Common myeloid progenitor, CD34-positive (primary cell): ENCODE measurements at regions not wholly inside any gene's neighbourhood (a gene's known extent, or its start where the extent isn't known, plus 50 kb on each side); places are given as distances from the start of the nearest gene placed in this dataset.

Source experiments
- CTCF ChIA-PET: fragments of 350-600 bp; sonication (Branson Sonifier 250); formaldehyde crosslinking; loops from one replicate; lab custom pipeline; 2021; ENCODE audit warnings: antibody characterized with exemption; lab: Charles Lee
- POLR2A ChIA-PET: fragments of 350-600 bp; sonication (Branson Sonifier 250); formaldehyde crosslinking; loops from one replicate; lab custom pipeline; 2021; ENCODE audit warnings: antibody characterized with exemption; lab: Charles Lee
- DNase-seq, 3 donors: peaks; one replicate each; pipeline versions ENCODE4 v3.0.0 to v3.0.0-alpha.2; 2013
- H3K27ac ChIP-seq, 2 experiments: 1 replicate in 1 of 2; 2 replicates in 1 of 2; pipeline ENCODE4 v1.7.0; 2013; ENCODE audit warnings: inconsistent platforms in 2 of 2, low read length in 2 of 2, mild to moderate bottlenecking in 2 of 2, low read depth in 1 of 2, moderate library complexity in 1 of 2; ENCODE audit not compliant: severe bottlenecking in 2 of 2, insufficient read depth in 1 of 2, poor library complexity in 1 of 2
- H3K27me3 ChIP-seq, 5 experiments: replicated peaks in 2 of 5; 1 replicate in 3 of 5; 2 replicates in 2 of 5; pipeline versions ENCODE4 v1.6.1 to v1.7.0; 2013; ENCODE audit warnings: low read length in 4 of 5, mild to moderate bottlenecking in 2 of 5, moderate library complexity in 2 of 5, inconsistent platforms in 1 of 5; ENCODE audit not compliant: insufficient read depth in 5 of 5, control insufficient read depth in 4 of 5
- H3K36me3 ChIP-seq, 4 experiments: 1 replicate in 2 of 4; 2 replicates in 2 of 4; pipeline versions ENCODE4 v1.6.1 to v1.7.0; 2013; ENCODE audit warnings: low read length in 3 of 4, control low read depth in 1 of 4, mild to moderate bottlenecking in 1 of 4; ENCODE audit not compliant: control insufficient read depth in 4 of 4, insufficient read depth in 4 of 4
- H3K4me1 ChIP-seq, 4 experiments: 1 replicate in 3 of 4; 2 replicates in 1 of 4; pipeline versions ENCODE4 v1.6.1 to v1.7.1; 2013; ENCODE audit warnings: low read length in 3 of 4, mild to moderate bottlenecking in 3 of 4, control low read depth in 1 of 4, inconsistent platforms in 1 of 4, moderate library complexity in 1 of 4; ENCODE audit not compliant: control insufficient read depth in 4 of 4, insufficient read depth in 4 of 4; ENCODE audit errors: control extremely low read depth in 1 of 4
- H3K4me3 ChIP-seq, 7 experiments: 1 replicate in 4 of 7; 2 replicates in 3 of 7; pipeline versions ENCODE4 v1.5.1 to v1.7.0; 2013; ENCODE audit warnings: mild to moderate bottlenecking in 7 of 7, low read length in 6 of 7, moderate library complexity in 6 of 7, inconsistent platforms in 2 of 7, low read depth in 2 of 7, control low read depth in 1 of 7; ENCODE audit not compliant: insufficient read depth in 4 of 7, control insufficient read depth in 1 of 7; ENCODE audit errors: extremely low read depth in 1 of 7
- H3K9me3 ChIP-seq, 5 experiments: 1 replicate in 4 of 5; 2 replicates in 1 of 5; pipeline versions ENCODE4 v1.6.1 to v1.7.1; 2013; ENCODE audit warnings: low read length in 4 of 5, mild to moderate bottlenecking in 2 of 5, inconsistent platforms in 1 of 5, low read depth in 1 of 5, moderate library complexity in 1 of 5; ENCODE audit not compliant: control insufficient read depth in 4 of 5, insufficient read depth in 2 of 5; ENCODE audit errors: control extremely low read depth in 1 of 5
- WGBS: methylation state at CpG from one replicate; pipeline ENCODE4 v1.1.5; 2013; ENCODE audit not compliant: insufficient coverage; 5-methylcytosine and 5-hydroxymethylcytosine counted together

GRCh38 chr5:29750453-29750852 is 1443.0 kb upstream of the CDH6 start:
- no peaks in the 10 kb centered on the region for H3K36me3 ChIP-seq
- ChIA-PET POLR2A (no interaction called here), CTCF (interaction anchor here (0.6 kb wide), 1 partner anchor 1281 kb away, joined by 3 read pairs; no protein-coding TSS in a partner anchor)
- no peak for DNase-seq
- no peaks in the 10 kb centered on the region for H3K4me1 ChIP-seq
- H3K9me3 ChIP-seq = no peaks in the 10 kb centered on the region
- no peak overlapping the region for H3K4me3 ChIP-seq
- no peaks in the 10 kb centered on the region for H3K27me3 ChIP-seq
- WGBS = no CpG with 5 or more reads among the region's 2 CpGs
- H3K27ac ChIP-seq = no peak overlapping the region

DNA sequence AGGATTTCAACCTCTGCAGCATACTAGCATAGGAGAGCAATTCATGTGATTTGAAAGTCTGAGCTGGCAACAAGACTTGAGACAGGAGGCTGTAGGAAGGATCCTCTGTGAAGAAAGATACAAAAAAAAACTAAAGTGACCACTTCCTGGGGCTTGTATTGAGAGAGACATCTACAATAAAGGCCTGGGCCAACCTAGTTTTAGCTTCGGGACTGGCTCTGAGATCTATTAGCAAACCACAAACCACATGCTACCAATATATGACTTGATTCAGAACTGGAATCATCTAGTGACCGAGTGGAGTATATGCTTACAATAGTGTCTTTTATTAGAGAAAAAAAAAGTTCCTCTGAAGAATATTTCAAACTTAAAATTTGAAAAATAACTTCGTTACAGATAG is 1448.9 kb upstream of the CDH6 start:
- CTCF ChIA-PET = no interaction called here
- WGBS = no CpG with 5 or more reads among the region's 3 CpGs

GRCh38 chr5:29720954-29721353 is 1472.5 kb upstream of the CDH6 start:
- CTCF ChIA-PET = interaction anchor here (0.6 kb wide), 1 partner anchor 15 kb away, joined by 3 read pairs; no protein-coding TSS in a partner anchor
- no peak overlapping the region for H3K27ac ChIP-seq
- POLR2A ChIA-PET = no interaction called here
- H3K36me3 ChIP-seq = no peaks in the 10 kb centered on the region
- H3K27me3 ChIP-seq = no peaks in the 10 kb centered on the region
- no peak for DNase-seq
- no peaks in the 10 kb centered on the region for H3K9me3 ChIP-seq
- H3K4me3 ChIP-seq = no peak overlapping the region
- H3K4me1 ChIP-seq = no peaks in the 10 kb centered on the region

More for the DNA sequence above, 1448.9 kb upstream of the CDH6 start:
- Histone ChIP-seq H3K27ac (no peak overlapping the region), H3K4me3 (no peak overlapping the region), H3K36me3 (no peaks in the 10 kb centered on the region), H3K27me3 (no peaks in the 10 kb centered on the region), H3K4me1 (no peaks in the 10 kb centered on the region), H3K9me3 (no peaks in the 10 kb centered on the region)
- DNase-seq = no peak
- POLR2A ChIA-PET = no interaction called here

DNA sequence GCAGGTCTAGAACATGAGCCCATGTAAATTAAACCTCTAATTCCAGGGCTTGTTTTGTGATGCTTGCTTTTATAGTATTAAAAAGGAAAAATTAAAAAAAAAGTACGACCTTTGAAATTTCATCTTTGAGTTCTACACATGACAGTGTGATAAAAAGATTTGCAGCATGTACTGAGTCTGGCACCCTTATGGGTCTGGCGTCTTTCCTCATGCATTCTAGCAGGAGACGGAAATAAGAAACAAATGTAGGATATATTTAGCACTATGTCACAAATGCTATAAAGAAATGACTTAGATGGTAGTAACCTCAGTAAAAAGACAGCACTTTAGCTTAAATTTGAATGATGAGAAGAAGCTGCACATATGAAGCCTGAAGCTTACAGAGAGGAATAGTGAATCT is 1474.3 kb upstream of the CDH6 start:
- WGBS = 86% methylated on average over 1 of the region's 3 CpGs
- POLR2A ChIA-PET = no interaction called here

GRCh38 chr5:29715167-29715566 is 1478.3 kb upstream of the CDH6 start:
- CTCF ChIA-PET = no interaction called here
- Histone ChIP-seq H3K4me1 (no peaks in the 10 kb centered on the region), H3K4me3 (no peak overlapping the region), H3K36me3 (no peaks in the 10 kb centered on the region), H3K27me3 (no peaks in the 10 kb centered on the region), H3K27ac (no peak overlapping the region), H3K9me3 (no peaks in the 10 kb centered on the region)
- POLR2A ChIA-PET = no interaction called here
- DNase-seq = no peak

More for the DNA sequence above, 1474.3 kb upstream of the CDH6 start:
- Histone ChIP-seq H3K36me3 (no peaks in the 10 kb centered on the region), H3K4me3 (no peak overlapping the region), H3K27me3 (no peaks in the 10 kb centered on the region), H3K4me1 (no peaks in the 10 kb centered on the region), H3K9me3 (no peaks in the 10 kb centered on the region), H3K27ac (no peak overlapping the region)
- CTCF ChIA-PET = interaction anchor here (1.0 kb wide), 1 partner anchor 13 kb away, joined by 3 read pairs; no protein-coding TSS in a partner anchor
- DNase-seq = no peak

- no peaks in the 10 kb centered on the region for H3K27me3 ChIP-seq
- no peak overlapping the region for H3K27ac ChIP-seq
- CTCF ChIA-PET = no interaction called here
- no CpG with 5 or more reads among the region's 1 CpG for WGBS
- peaks cover 0 to 2% (median 0%) of the 10 kb centered on the region in 4 experiments for H3K4me1 ChIP-seq
- H3K9me3 ChIP-seq = peaks cover 0 to 2% (median 0%) of the 10 kb centered on the region in 5 experiments
- H3K4me3 ChIP-seq = no peak overlapping the region
- H3K36me3 ChIP-seq = no peaks in the 10 kb centered on the region
- no peak for DNase-seq
- POLR2A ChIA-PET = no interaction called here
Measured at GRCh38 chr5:29702875-29703274, 1490.6 kb upstream of the CDH6 start.

DNA sequence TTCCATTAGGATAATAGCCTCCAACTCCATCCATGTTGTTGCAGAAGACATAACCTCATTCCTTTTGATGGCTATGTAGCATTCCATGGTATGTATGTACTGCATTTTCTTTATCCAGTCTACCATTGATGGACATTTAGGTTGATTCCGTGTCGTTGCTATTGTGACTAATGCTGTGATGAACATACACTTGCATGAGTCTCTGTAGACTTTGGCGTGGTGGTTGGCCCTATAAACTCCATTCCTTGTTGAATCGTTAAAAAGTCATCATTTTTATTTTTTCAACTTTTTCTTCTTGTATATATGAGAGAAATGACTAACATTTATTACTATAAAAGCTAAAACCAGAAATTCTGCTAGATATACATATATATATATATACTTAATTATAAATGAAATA is 1491.9 kb upstream of the CDH6 start:
- Histone ChIP-seq H3K9me3 (peaks cover 0 to 2% (median 0%) of the 10 kb centered on the region in 5 experiments), H3K4me1 (peaks cover 0 to 2% (median 0%) of the 10 kb centered on the region in 4 experiments), H3K27me3 (no peaks in the 10 kb centered on the region), H3K27ac (no peak overlapping the region), H3K4me3 (no peak overlapping the region), H3K36me3 (no peaks in the 10 kb centered on the region)
- POLR2A ChIA-PET = no interaction called here
- CTCF ChIA-PET = no interaction called here
- DNase-seq = no peak
- WGBS = no CpG with 5 or more reads among the region's 4 CpGs
